NCI-H128 (cell line): ENCODE measurements at regions not wholly inside any gene's neighbourhood (a gene's known extent, or its start where the extent isn't known, plus 50 kb on each side); places are given as distances from the start of the nearest gene placed in this dataset.
"Not testable (repeated sequence)": the region's sequence is repeated elsewhere in the genome, so short reads cannot be mapped to it uniquely, and the experiment has no call there.

ENCODE experiments used
- DNase-seq: peaks from one replicate; lab custom pipeline; 2025; ENCODE audit not compliant: unreplicated experiment; lab: John Stamatoyannopoulos, UW

DNA sequence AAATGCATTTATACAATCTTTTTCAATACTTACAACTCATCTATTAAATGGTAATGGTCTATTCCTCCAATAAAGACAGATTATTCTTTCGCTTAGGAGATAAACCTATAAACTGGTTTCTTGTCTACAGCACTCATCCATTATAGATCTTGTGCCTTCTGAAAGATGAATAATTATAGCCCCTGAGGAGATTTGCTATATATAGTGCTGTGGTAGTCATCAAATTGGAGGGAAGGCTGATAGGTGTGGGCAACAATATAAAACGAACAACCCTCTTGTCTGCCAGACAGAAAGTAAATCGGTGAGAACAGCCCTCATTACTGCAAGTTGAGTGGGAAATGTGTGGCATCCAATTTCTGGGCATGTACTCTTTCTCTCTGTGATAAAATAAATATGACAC, 292.5 kb upstream of the CNR1 start:
- DNase-seq: no peak

DNA sequence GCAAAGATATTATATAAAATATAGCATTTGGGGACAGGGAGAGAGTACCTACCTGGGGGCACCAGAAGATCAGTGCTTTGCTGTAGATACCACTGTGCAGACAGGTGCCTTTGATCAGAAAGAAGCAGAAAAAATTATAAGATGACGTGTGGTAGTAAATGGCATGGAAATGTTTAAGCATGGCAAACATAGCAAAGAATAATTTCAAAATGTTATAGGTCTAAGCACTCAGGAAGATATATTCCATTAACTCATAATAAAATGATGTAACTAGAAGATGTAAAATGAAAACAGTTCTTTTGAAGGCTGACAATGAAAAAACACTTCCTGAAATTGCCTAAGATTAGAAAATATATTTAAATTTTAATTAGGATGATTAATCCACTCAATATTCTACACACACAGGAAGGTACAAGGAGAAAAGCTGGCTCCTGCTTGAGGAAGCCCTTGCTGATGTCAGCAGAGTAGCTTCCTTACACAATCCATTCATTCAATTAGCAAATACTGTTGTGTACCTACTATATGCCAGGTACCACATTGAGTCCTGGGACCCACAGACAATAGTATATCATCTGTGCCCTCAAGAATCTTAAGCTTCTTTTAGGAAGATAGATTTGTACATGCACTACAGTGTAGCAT, 290.2 kb upstream of the CNR1 start:
- no peak for DNase-seq

DNA sequence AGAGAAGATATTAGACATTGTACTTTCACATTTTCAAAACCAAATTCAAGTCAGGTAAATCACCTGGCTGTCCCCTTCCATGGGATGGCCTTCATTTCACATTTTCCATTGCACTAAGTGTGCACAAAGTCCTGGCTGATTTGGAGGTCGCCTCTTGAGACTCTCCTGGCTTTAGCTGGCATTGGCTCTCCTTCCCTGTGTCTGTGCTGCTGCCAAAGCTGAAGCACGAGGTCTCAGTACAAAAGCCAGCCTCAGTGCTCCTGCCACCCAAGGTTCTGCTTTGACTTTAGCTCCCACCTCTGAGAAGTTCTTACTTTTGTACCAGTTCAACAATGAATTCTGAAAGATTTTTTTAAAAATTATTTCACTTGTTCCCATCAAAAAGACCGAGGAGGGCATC, 289.2 kb upstream of the CNR1 start:
- DNase-seq: no peak

- DNase-seq: no peak
Observed at GRCh38 chr6:88454658-88455057, 288.5 kb upstream of the CNR1 start.

DNA sequence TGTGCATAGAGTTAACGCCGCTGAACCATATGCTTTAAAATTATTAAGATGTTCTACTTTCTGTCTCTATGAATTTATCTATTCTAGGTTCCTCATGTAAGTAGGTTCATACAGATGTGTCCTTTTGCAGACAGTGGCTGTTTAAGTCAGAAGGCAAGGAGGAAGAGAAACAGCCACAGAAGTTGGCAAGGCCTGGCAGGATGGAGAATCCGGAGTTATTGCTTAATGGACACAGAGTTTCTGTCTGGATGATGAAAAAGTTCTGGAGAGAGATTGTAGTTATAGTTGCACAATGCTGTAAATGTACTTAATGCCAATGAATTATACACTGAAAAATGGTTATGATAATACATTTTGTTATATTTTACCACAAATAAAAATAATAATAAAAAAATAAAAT, 283.6 kb upstream of the CNR1 start:
- no peak for DNase-seq

DNA sequence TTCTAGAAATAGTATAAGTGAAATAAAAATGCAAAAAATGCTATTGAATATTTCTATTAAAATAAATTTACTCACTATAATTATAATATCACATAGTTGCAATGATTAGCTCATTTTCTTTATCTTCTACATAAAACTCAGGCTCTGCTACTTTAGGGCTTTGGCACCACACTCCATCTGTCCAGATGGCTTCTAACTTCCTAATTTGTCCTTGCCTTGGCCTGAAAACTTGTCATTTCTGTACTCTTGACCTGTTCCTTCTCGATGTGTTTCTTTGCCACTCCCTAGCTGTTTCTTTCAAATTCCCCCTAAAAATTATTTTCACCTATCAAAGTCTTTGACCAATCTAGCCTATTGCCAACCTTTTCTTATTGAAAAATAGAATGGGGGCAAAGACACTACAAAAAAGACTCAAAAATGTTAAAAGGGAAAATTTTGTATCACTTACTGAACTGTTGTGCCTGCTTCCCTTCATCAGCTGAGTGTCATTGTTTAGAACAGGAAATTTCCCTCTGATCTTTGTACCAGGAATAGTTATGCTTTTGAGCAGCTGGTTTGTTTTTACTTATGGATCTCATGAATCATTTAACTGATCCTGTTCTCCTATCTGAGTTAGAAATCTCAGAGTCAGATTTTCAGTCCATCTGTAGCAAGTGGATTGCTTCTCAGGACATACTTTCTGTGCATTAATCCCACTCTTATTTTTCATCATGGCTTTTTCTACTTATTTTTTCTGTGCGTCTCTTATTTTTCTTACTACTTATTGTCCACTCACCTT, 279.2 kb upstream of the CNR1 start:
- no peak for DNase-seq

- no peak for DNase-seq
Observed at GRCh38 chr6:88443554-88443953, 277.4 kb upstream of the CNR1 start.

- no peak for DNase-seq
Observed at GRCh38 chr6:88442737-88443136, 276.6 kb upstream of the CNR1 start.

GRCh38 chr6:88441346-88441745, 275.2 kb upstream of the CNR1 start:
- DNase-seq: no peak

GRCh38 chr6:88428068-88428467, 261.9 kb upstream of the CNR1 start:
- DNase-seq: no peak

DNA sequence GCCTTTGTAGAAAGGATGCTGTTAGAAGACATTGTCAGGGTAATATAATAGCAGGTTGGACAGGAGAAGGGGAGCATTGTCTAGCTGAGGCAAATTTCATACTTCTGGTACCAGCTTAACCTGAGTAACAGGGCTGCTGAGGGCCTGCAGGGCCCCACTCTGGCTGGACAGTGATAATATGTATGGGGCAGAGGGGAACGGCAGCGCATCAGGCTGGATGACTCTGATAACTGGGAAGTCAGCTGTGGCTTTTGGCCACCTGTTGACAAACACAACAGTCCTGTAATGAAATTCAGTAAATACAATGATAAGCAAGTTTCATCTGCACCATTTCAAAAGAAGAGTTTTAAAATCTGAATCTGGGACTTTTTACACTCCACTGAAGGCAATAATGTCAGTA, 259.9 kb upstream of the CNR1 start:
- DNase-seq: no peak

DNA sequence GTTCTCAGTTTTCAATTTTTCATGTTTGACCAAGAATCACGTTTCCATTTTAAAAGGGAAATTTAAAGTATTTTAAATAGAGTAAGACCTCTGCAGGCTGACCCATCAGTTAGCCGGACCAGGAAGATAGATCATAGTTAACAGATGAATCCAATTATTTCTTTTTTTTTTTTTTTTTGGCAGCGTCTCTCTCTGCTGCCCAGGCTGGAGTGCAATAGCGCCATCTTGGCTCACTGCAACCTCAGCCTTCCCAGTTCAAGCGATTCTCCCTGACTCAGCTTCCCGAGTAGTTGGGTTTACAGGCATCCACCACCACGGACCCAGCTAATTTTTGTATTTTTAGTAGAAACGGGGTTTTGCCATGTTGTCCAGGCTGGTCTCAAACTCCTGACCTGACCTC, 256.7 kb upstream of the CNR1 start:
- no peak for DNase-seq

DNA sequence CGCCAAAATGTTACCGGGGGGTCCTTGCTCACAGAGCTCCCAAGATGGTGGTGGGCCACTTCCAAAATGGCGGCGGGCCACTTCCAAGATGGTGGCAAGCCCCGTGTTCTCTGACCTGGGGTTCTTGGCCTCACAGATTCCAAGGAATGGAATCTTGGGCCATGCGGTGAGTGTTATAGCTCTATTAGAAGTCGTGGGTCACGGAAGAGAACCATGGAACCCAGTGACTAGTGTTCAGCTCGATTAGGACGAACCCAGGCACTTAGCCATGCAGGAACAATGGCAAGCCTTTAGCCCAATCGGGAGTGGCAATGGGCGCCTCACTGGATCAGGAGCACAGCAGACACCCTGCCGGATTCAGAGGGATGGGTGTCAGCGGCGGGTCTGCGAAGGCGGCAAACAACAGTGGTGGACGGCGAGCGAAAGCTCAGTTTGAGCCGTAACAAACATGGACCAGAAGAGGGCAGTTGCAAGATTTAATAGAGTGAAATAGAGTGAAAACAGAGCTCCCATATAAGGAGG, 254.9 kb upstream of the CNR1 start:
- not testable (repeated sequence) for DNase-seq

DNA sequence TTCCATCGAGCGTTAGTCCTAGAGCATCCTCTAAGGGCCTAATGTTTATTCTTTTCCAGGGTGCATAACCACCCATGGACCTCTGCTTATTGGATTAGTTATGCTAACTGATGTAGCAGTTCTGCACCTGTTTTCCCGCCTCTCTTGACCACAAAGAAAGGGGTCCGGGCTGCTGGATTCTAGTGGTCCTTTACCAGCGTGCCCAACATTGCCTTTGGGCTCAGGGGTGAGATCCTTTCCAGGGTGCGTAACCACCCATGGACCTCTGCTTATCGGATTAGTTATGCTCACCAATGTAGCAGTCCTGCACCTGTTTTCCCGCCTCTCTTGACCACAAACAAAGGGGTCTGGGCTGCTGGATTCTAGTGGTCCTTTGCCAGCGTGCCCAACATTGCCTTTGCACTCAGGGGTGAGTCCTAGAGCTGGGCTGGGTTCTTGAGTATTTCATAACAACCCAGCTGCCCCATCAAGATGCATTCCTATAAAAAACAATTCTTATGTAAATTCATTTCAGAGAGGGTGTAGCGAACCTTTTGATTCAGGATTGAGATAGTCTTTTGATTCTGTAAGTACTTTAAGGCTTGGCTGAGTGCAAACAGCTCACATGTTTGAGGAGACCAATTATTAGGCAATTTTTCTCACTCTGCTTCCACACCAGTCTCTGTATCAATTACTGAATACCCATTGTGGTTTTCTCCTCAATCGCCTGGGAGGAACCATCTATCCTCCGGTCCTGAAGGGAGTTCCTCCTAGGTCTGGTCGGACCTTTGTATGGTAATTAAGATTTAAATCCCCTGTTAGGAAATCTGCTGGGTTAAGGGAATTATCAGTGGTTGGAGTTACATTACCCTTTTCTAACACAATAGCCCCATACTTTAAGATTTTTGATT, 253.0 kb upstream of the CNR1 start:
- not testable (repeated sequence) for DNase-seq

DNA sequence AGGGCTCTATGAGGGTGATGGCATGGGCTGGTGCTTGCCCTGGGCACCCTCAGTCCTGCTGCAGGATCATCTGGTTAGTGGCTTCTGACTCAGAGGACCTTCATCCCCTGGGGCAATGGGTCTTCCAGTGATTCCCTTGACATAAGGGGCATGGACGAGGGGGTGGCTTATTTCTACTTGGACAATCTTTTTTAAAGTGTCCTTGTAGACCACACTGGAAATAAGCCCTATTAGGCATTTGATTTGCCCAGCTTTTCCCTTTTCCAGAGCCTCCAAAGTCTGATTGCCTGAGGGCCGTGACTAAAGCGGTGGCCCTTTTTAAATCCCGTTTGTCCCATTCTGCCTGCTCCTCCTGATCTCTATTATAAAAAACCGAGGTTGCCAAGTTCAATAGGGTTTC, 251.2 kb upstream of the CNR1 start:
- DNase-seq: not testable (repeated sequence)

DNA sequence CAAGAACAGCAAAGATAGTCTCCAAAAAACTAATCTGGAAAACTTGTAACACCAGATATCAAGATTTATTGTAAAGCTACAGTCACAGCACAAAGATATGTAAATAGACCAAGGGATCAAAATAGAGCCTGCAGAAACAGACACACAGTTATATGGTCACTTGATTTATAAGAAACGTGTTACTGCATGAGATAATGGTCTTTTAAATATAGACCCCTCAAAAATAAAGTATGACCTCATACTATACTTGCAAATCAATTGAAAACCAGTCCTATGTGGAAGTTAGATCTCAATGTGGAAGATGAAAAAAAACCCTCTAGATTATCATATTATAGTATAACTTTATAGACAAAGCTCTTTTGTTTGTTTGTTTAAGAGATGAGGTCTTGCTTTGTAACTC, 247.3 kb upstream of the CNR1 start:
- DNase-seq: no peak

DNA sequence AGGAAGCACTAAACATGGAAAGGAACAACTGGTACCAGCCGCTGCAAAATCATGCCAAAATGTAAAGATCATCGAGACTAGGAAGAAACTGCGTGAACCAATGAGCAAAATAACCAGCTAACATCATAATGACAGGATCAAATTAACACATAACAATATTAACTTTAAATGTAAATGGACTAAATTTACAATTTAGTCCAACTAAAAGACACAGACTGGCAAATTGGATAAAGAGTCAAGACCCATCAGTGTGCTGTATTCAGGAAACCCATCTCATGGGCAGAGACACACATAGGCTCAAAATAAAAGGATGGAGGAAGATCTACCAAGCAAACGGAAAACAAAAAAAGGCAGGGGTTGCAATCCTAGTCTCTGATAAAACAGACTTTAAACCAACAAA, 242.2 kb upstream of the CNR1 start:
- not testable (repeated sequence) for DNase-seq

- DNase-seq: not testable (repeated sequence)
Observed at GRCh38 chr6:88406674-88407073, 240.5 kb upstream of the CNR1 start.

DNA sequence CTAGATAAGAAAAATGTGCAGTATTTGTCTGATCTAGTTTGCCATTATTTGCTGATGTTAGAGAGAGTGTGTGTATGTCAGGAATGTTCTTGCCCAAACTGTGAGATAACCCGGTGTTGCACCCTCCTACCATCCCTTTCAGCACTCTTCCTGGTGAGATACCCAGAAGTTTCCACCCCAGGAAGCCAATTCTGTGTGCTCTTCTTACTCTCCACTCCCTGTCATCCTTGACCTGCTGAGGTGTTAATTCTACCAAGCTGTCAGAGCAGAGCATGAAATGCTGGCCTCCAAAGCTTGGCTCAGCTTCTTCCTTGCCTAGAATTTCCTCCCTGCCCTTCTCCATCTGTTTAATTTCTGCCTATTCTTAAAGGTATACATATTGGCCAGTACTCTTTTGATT, 237.3 kb upstream of the CNR1 start:
- DNase-seq: no peak

DNA sequence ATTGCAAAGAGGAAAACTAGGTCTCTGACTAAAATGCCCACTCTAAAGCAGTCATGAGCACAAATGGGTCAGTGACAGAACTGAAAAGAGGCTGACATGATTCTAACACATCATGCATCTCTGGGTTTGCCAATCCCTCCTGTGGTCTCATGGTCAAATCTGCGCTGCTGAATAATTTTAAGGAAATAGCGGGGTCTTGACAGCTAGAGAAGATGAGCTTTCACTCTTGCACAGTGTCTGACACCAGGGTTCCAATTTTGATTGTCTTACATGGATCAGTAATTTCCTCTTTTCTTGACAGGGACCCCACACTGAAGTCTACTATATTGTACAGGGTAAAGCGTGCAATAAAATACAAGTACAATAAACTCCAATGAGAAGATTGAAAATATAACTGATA, 236.8 kb upstream of the CNR1 start:
- no peak for DNase-seq

DNA sequence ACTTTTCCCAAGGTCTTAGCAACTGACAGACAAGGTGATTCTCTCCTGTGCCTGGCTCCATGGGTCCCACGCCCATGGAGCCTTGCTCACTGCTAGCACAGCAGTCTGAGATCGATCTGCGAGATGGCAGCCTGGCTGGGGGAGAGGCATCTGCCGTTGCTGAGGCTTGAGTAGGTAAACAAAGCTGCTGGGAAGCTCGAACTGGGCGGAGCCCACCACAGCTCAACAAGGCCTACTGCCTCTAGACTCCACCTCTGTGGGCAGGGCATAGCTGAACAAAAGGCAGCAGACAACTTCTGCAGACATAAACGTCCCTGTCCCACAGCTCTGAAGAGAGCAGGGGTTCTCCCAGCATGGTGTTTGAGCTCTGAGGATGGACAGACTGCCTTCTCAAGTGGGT, 224.9 kb upstream of the CNR1 start:
- not testable (repeated sequence) for DNase-seq

DNA sequence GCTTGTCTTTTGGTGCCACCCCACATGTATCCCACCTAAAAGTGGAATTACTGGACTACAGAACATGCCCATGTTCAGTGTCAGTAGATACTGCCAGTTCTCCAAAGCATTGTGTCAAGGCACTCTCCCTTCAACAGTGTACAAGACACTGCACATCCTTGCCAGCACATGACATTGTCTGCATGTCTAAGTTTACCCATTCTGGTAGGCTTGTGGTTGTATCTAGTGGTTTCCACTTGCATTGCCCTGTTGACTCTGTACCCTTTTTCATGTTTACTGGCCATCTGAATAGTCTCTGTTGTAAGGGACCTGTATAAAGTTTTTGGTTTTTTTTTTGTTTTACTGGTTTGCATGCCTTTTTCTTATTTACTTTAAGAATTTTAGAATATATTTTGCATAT, 222.4 kb upstream of the CNR1 start:
- no peak for DNase-seq
